Pancreas (tissue), 10 donors: ENCODE measurements at regions not wholly inside any gene's neighbourhood (a gene's known extent, or its start where the extent isn't known, plus 50 kb on each side); places are given as distances from the start of the nearest gene placed in this dataset.

Experiments
- ATAC-seq, 4 donors: fragments of 200-7000 bp; cut with Tn5 transposase; one replicate each; pipeline versions ENCODE4 v1.8.0 to v1.9.1; 2020; ENCODE audit warnings: mild to moderate bottlenecking in 4 of 4, moderate library complexity in 4 of 4
- DNase-seq, 6 donors: peaks; one replicate each; pipeline ENCODE4 v3.0.0-alpha.2; 2020
- FAIRE-seq: peaks from 2 replicates; lab custom pipeline; 2012; peaks lifted over from hg19 to GRCh38; lab: Jason Lieb, UNC
- H3K27ac ChIP-seq, 4 donors: fragments of 200-600 bp; sonication (generic); 1 replicate in 3 of 4; 2 replicates in 1 of 4; pipeline versions ENCODE4 v1.5.0 to v1.8.0; 2020
- H3K27me3 ChIP-seq, 4 donors: fragments of 200-600 bp; one replicate each; pipeline ENCODE4 v1.8.0; 2021
- H3K36me3 ChIP-seq, 3 donors: fragments of 200-600 bp; sonication (generic) in 1 of 3; one replicate each; pipeline versions ENCODE4 v1.5.0 to v1.8.0; 2020 to 2021
- H3K4me1 ChIP-seq, 3 donors: fragments of 200-600 bp; one replicate each; pipeline ENCODE4 v1.8.0; 2021
- H3K4me3 ChIP-seq, 4 donors: fragments of 200-600 bp; sonication (generic) in 2 of 4; one replicate each; pipeline versions ENCODE4 v1.5.0 to v1.8.0; 2020 to 2021
- H3K9me3 ChIP-seq, 4 donors: fragments of 200-600 bp; one replicate each; pipeline ENCODE4 v1.8.0; 2021
- CTCF ChIP-seq, 4 donors: fragments of 200-600 bp; sonication (generic) in 3 of 4; IDR thresholded peaks; one replicate each; pipeline versions ENCODE4 v1.5.0 to v1.8.0; 2021; ENCODE audit warnings: antibody characterized with exemption in 4 of 4
- WGBS, 2 donors: extraction: QIAGEN DNeasy Blood & Tissue Kit; methylation state at CpG; one replicate each; pipeline ENCODE4 v1.1.7; 2013; 5-methylcytosine and 5-hydroxymethylcytosine counted together
- intact Hi-C, 3 donors: fragments of 100-400 bp; cut with DNase I; formaldehyde crosslinking; loops; one replicate each; pipeline versions ENCODE4 v1.11.1 to v1.14.2; 2022
- donor health status: healthy with polysubstance abuse.
- donor health status: DM: no; HTN: no; CAD: no; lungs with moderate emphysema.
- donor health status: DM: no; HTN: no; CAD: no.
- donor health status: control.
- donor health status: control.
- donor health status: Bipolar disorder and iron deficiency.
- donor health status: DM: yes; HTN: yes; CAD: no.
- donor health status: DM: no; HTN: no; CAD: no.
- donor health status: DM: no; HTN: no; CAD: no.
- donor health status: DM: yes; HTN: yes; CAD: no.

GRCh38 chr10:108445746-108446145 lies 1281.2 kb upstream of the SORCS1 start:
- no peaks in the 10 kb centered on the region for H3K27me3 ChIP-seq
- ATAC-seq, result no peak
- no peaks in the 10 kb centered on the region for H3K4me1 ChIP-seq
- no peak for TF ChIP-seq CTCF (IDR thresholded peaks at IDR 0.05)
- no peak for FAIRE-seq
- intact Hi-C loops, result no loop called here
- H3K27ac ChIP-seq, result no peak overlapping the region
- no peak for DNase-seq
- WGBS, 2 donors, result 70 to 75% methylated on average over 3 of the region's 3 CpGs
- no peaks in the 10 kb centered on the region for H3K9me3 ChIP-seq
- no peaks in the 10 kb centered on the region for H3K36me3 ChIP-seq
- no peak overlapping the region for H3K4me3 ChIP-seq

GRCh38 chr10:108443636-108444035 lies 1279.1 kb upstream of the SORCS1 start:
- WGBS, 2 donors, result 75 to 87% methylated on average over 2 of the region's 2 CpGs
- FAIRE-seq, result no peak
- TF ChIP-seq CTCF (IDR thresholded peaks at IDR 0.05), result no peak
- intact Hi-C loops, result no loop called here
- DNase-seq, result no peak
- no peaks in the 10 kb centered on the region for H3K4me1 ChIP-seq
- H3K36me3 ChIP-seq, result no peaks in the 10 kb centered on the region
- no peak for ATAC-seq
- no peaks in the 10 kb centered on the region for H3K9me3 ChIP-seq
- H3K27ac ChIP-seq, result no peak overlapping the region
- no peak overlapping the region for H3K4me3 ChIP-seq
- H3K27me3 ChIP-seq, result no peaks in the 10 kb centered on the region

- Histone ChIP-seq H3K27ac (no peak overlapping the region), H3K4me1 (no peaks in the 10 kb centered on the region), H3K36me3 (no peaks in the 10 kb centered on the region), H3K27me3 (no peaks in the 10 kb centered on the region), H3K4me3 (no peak overlapping the region), H3K9me3 (no peaks in the 10 kb centered on the region)
- TF ChIP-seq CTCF (IDR thresholded peaks at IDR 0.05), result no peak
- FAIRE-seq (no peak), ATAC-seq (no peak), DNase-seq (no peak)
- 30 to 47% methylated on average over 1 of the region's 1 CpG for WGBS, 2 donors
- intact Hi-C loops, result no loop called here
Measured at GRCh38 chr10:108439397-108439796, 1274.9 kb upstream of the SORCS1 start.

GRCh38 chr10:108436096-108436495 lies 1271.6 kb upstream of the SORCS1 start:
- ATAC-seq (no peak), DNase-seq (no peak), FAIRE-seq (no peak)
- Histone ChIP-seq H3K27ac (no peak overlapping the region), H3K36me3 (no peaks in the 10 kb centered on the region), H3K4me3 (no peak overlapping the region), H3K4me1 (no peaks in the 10 kb centered on the region), H3K9me3 (no peaks in the 10 kb centered on the region), H3K27me3 (no peaks in the 10 kb centered on the region)
- intact Hi-C loops, result no loop called here
- WGBS, 2 donors, result 52 to 68% methylated on average over 6 of the region's 6 CpGs
- TF ChIP-seq CTCF (IDR thresholded peaks at IDR 0.05), result no peak

GRCh38 chr10:108434559-108435252 lies 1270.2 kb upstream of the SORCS1 start:
- intact Hi-C loops, result no loop called here
- ATAC-seq (no peak), DNase-seq (no peak), FAIRE-seq (no peak)
- H3K4me1 ChIP-seq, result no peaks in the 10 kb centered on the region
- H3K9me3 ChIP-seq, result no peaks in the 10 kb centered on the region
- H3K27ac ChIP-seq, result no peak overlapping the region
- H3K4me3 ChIP-seq, result no peak overlapping the region
- no peaks in the 10 kb centered on the region for H3K27me3 ChIP-seq
- 46 to 48% methylated on average over 3 of the region's 3 CpGs for WGBS, 2 donors
- H3K36me3 ChIP-seq, result no peaks in the 10 kb centered on the region
- no peak for TF ChIP-seq CTCF (IDR thresholded peaks at IDR 0.05)
